HFF-Myc (cell line): ENCODE measurements at regions not wholly inside any gene's neighbourhood (a gene's known extent, or its start where the extent isn't known, plus 50 kb on each side); places are given as distances from the start of the nearest gene placed in this dataset.
"Not testable (repeated sequence)": the region's sequence is repeated elsewhere in the genome, so short reads cannot be mapped to it uniquely, and the experiment has no call there.

Experiments used
- DNase-seq: peaks from one replicate; pipeline ENCODE4 v3.0.0-alpha.2; 2011; ENCODE audit warnings: low read depth; ENCODE audit errors: extremely low read depth
- H3K4me3 ChIP-seq: replicated peaks from 2 replicates; pipeline ENCODE4 v1.5.1; 2011; ENCODE audit warnings: low read depth, mild to moderate bottlenecking, control low read depth, low read length
- TF ChIP-seq, protein P1 (sequence below): IDR thresholded peaks from 2 replicates; pipeline ENCODE4 v1.5.1; 2012; ENCODE audit warnings: mild to moderate bottlenecking, low read depth, low read length, control low read depth; ENCODE audit errors: missing control alignments

DNA sequence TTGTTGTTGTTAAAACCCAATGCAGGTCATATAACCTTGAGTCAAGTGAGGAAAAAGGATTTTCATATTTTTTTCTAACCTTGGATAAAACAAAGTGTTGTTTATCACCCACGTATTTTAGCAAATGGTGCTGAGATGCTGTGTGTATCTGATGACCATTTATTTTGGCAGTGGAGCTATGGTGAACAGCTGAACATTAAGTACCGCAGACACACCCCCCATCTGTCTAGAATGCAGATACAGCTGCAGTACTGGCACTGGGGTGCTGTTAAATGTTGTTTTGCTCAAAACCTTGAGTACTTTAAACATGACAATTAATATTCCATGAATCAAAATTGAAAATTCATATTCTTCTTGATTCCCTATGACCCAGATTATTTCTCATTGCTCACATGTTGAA is 773.3 kb upstream of the SLC39A10 start:
- no peak overlapping the region for H3K4me3 ChIP-seq
- DNase-seq = no peak
- TF ChIP-seq, protein P1, sequence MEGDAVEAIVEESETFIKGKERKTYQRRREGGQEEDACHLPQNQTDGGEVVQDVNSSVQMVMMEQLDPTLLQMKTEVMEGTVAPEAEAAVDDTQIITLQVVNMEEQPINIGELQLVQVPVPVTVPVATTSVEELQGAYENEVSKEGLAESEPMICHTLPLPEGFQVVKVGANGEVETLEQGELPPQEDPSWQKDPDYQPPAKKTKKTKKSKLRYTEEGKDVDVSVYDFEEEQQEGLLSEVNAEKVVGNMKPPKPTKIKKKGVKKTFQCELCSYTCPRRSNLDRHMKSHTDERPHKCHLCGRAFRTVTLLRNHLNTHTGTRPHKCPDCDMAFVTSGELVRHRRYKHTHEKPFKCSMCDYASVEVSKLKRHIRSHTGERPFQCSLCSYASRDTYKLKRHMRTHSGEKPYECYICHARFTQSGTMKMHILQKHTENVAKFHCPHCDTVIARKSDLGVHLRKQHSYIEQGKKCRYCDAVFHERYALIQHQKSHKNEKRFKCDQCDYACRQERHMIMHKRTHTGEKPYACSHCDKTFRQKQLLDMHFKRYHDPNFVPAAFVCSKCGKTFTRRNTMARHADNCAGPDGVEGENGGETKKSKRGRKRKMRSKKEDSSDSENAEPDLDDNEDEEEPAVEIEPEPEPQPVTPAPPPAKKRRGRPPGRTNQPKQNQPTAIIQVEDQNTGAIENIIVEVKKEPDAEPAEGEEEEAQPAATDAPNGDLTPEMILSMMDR = no peak

DNA sequence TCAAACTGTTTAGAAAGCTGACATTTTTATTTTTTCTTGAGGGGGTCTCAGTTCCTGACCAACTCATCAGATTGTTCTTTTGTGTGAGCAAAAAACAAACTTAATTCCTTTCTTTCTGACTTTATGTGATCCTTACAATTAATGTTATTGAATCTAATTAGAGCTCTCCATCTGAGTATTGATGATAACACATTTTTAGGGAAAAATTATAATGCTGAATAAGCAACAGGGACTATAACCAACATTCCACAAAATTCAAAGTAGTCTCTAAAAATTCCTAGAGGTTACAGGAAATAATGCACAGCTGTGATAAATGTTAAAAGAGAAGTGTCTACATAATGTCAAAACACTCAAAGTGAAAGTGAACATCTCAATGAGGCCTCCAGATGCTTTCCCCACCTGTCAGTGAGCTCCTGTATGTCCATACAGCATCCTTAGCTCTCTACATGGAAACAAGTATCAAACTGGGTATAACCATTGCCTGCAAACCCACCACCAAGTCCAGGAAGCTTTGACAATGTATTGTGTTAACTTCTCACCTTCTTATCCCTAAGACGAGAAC is 786.0 kb upstream of the SLC39A10 start:
- no peak overlapping the region for H3K4me3 ChIP-seq
- TF ChIP-seq, protein P1 = no peak
- DNase-seq = no peak

DNA sequence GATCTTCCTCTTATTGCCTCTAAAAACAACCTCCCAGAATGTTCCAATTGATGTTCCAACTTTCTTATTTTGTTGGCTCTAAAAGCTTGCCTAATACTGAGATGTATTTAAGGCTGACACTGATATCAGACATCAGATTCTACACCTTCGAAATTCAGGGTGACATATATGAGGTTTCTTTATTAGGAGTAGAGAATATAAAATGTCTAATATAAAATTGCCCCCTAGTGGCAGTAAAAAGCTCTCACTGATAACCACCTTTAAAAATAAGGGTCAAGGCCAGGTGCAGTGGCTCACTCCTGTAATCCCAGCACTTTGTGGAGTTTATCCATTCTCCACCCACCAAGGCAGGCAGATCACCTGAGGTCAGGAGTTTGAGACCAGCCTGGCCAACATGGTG is 789.7 kb upstream of the SLC39A10 start:
- TF ChIP-seq, protein P1 = no peak
- DNase-seq = no peak
- no peak overlapping the region for H3K4me3 ChIP-seq

DNA sequence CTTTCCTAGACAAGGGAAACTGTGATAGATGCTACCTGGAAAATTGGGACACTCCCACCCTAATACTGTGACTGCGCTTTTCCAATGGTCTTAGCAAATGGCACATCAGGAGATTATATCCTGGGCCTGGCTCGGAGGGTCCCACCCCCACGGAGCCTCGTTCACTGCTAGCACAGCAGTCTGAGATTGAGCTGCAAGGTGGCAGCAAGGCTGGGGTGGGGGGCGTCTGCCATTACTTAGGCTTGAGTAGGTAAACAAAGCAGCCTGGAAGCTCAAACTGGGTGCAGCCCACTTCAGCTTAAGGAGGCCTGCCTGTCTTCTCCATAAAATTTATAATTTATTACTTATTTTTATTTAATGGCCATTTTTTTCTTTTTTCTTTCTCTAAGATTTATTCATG is 802.1 kb upstream of the SLC39A10 start:
- no peak for DNase-seq
- TF ChIP-seq, protein P1 = no peak
- H3K4me3 ChIP-seq = no peak overlapping the region

DNA sequence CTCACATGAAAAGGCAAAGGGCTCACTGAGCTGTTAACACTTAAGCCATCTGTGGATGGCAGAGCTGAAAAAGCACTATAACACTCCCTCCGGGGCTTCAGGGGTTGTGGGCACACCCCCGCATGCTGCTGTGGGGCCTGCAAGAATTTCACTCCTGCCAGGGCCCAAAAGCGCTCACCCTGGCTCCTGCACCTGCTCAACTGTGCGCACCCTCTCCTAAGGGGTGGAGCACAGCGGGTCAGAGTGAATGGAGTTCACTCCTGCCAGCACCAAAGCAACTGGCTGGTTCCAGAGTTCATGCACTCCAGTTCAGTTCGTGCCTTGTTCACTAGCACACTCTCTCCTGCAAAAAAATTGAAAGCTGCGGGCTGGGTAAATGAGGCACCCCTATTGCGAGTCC is 814.2 kb upstream of the SLC39A10 start:
- TF ChIP-seq, protein P1 = no peak
- H3K4me3 ChIP-seq = no peak overlapping the region
- no peak for DNase-seq

DNA sequence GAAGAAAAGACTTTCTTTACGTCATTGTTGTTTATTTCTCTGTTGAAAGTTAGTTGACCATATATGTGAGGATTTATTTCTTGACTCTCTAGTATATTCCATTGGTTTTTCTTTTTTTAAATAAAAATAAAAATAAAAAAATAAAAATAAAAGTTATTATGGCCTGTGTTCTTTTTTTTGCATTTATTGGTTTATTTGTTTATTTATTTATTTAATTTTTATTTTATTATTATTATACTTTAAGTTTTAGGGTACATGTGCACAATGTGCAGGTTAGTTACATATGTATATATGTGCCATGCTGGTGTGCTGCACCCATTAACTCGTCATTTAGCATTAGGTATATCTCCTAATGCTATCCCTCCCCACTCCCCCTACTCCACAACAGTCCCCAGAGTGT is 822.7 kb upstream of the SLC39A10 start:
- not testable (repeated sequence) for H3K4me3 ChIP-seq, DNase-seq

DNA sequence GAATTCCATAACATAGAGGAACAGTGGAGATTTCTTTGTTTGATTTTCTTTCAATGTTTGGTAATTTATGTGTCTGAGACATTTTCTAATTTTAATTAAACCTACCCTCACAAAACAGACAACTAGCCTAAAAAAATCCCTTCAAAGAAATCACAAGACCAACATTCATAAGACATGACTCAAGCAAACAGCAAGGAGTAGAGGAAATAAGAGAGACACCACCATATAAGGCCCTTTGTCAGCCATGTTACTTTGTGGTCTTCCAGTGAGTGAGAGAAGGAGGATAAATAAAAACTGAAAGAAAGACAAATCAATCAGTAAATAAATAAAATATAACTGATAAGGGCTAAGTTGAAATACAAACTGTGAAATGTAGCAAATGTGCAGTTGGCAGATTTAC is 830.8 kb upstream of the SLC39A10 start:
- H3K4me3 ChIP-seq = no peak overlapping the region
- no peak for DNase-seq
- TF ChIP-seq, protein P1 = no peak
